Fibroblast of villous mesenchyme (primary cell): ENCODE measurements at regions not wholly inside any gene's neighbourhood (a gene's known extent, or its start where the extent isn't known, plus 50 kb on each side); places are given as distances from the start of the nearest gene placed in this dataset.

ENCODE experiments used
- DNase-seq: peaks from one replicate; pipeline ENCODE4 v3.0.0-alpha.2; 2010; ENCODE audit warnings: low read depth
- H3K4me3 ChIP-seq: 2 replicates; pipeline ENCODE4 v1.5.1; 2011; ENCODE audit warnings: low read depth, mild to moderate bottlenecking, low read length
- TF ChIP-seq, protein P1 (sequence below): IDR thresholded peaks from 2 replicates; pipeline ENCODE4 v1.5.1; 2012; ENCODE audit warnings: low read depth, mild to moderate bottlenecking, low read length; ENCODE audit not compliant: insufficient read depth

DNA sequence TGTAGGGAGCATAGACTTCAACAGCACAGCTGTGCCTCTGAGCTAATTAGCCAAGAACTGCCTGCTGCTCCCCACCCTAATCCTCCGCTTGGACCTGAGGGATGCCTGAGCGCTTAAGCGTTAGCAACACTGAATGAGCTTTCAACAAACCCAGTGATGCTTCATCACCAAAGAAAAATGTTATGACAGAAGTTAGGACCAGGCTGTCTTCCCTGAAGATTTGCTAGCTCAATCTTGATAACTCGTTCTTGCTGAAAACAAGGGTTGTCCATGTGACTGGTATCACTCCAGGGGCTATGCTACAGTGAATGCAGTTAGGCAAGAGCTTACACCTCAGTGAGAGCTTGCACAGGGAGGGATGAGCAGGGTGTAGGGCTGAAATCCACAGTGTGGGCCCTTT lies 190.7 kb upstream of the SIX2 start:
- TF ChIP-seq, protein P1, sequence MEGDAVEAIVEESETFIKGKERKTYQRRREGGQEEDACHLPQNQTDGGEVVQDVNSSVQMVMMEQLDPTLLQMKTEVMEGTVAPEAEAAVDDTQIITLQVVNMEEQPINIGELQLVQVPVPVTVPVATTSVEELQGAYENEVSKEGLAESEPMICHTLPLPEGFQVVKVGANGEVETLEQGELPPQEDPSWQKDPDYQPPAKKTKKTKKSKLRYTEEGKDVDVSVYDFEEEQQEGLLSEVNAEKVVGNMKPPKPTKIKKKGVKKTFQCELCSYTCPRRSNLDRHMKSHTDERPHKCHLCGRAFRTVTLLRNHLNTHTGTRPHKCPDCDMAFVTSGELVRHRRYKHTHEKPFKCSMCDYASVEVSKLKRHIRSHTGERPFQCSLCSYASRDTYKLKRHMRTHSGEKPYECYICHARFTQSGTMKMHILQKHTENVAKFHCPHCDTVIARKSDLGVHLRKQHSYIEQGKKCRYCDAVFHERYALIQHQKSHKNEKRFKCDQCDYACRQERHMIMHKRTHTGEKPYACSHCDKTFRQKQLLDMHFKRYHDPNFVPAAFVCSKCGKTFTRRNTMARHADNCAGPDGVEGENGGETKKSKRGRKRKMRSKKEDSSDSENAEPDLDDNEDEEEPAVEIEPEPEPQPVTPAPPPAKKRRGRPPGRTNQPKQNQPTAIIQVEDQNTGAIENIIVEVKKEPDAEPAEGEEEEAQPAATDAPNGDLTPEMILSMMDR, result no peak
- no peak for DNase-seq

DNA sequence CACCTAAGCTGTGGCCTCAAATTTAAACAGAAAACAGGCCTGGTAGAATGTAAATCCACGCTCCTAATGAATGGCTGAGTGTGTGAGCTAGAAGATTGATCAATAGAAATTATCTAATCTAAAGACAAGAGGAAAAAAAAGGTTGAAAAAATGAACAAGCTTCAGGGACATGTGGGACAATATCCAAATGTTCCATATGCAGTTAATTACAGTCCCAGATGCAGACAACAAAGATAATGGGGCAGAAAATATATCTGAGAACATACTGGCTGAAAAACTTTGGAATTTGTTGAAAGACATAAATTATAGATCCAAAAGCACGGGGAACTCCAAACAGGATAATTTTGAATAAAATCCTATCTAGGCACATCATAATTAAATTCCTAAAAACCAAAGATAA lies 186.7 kb upstream of the SIX2 start:
- H3K4me3 ChIP-seq, result no peak overlapping the region
- DNase-seq, result no peak
- TF ChIP-seq, protein P1, result no peak

More for the DNA sequence above, 190.7 kb upstream of the SIX2 start:
- no peak overlapping the region for H3K4me3 ChIP-seq

DNA sequence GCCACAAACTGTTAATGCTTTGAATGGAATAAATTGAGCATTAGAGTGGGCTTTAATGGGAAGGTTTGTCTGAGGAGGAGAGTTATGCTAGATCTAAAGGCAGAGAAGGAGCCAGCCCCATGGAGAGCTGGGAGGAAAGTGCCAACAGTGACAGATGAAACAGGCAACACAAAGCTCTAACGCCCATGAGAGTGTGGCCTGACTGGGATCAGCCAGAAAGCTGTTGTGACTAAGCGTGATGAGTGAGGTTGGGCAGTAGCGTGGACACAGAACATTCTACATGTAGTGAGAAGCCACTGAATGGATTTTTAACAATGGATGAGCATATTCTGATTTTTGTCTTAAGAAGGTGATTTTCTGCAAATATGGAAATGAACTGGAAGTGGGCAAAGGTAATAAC lies 185.3 kb upstream of the SIX2 start:
- no peak for DNase-seq
- TF ChIP-seq, protein P1, result no peak
- H3K4me3 ChIP-seq, result no peak overlapping the region

DNA sequence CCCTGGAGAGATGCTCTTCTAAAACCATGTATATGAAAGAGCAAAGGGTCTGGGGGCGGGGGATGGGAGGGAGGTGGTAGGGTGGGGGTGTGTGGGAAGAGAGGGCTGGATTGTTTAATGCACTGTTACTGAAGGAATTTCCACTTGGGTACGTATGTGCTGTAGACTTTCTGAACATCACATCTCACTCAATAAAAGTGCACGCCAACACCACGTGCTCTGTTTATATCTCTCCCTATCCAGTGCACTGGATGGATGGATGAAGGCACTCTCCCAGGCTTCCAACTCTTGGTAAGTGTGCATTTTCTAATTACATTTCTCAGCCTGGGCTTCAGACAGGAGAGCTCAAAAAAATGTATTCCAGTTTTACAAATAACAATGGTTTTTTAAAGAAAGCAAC lies 184.3 kb upstream of the SIX2 start:
- H3K4me3 ChIP-seq, result no peak overlapping the region
- TF ChIP-seq, protein P1, result no peak
- no peak for DNase-seq

DNA sequence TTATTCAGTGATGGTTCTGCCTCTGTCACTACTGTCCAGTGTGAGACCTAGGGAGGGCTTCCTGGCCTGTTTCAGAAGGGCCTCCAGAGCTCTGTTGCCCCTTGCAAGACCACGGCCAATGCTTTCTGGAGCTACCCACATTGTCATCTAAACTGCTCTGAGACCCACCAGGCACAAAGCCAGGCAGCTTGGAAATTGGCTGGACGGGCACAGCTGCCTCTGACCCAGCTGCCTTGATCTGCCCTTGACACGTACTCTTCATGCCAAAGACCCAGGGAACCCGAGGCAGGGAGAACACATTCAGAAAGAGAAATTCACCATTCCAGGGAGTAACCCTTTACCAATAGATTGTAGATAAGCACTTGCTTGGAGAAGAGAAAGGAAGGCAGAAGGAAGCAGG lies 183.7 kb upstream of the SIX2 start:
- DNase-seq, result no peak
- TF ChIP-seq, protein P1, result no peak
- H3K4me3 ChIP-seq, result no peak overlapping the region

DNA sequence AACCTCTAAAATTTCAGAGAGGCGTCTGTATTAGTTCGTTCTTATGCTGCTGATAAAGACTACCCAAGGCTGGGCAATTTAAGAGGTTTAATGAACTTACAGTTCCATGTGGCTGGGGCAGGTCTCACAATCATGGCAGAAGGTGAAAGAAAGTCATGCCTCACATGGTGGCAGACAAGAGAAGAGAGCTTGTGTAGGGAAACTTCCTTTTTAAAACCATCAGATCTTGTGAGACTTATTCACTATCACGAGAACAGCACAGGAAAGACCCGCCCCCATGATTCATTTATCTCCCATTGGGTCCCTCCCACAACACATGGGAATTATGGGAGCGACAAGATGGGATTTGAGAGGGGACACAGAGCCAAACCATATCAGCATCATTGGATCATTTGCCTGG lies 183.2 kb upstream of the SIX2 start:
- TF ChIP-seq, protein P1, result no peak
- no peak for DNase-seq
- H3K4me3 ChIP-seq, result no peak overlapping the region

DNA sequence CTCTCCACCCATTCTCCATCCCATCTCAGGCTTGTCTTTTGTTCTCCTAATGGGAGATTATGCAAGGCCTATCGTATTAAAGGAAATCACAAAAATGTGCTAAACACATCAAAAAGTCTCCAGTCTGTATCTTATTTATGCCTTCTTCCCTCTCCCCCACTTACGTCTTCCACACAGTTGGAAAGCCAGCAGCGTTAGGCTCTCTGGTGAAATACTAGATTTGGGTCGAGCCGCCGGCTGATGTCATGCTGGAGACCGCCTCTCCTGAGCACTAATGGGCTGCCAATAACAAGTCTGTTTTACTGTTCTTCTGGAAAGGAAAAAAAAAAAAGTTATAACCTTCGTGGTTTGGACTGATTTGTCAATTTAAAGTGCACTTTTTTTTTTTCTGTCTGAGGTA lies 182.7 kb upstream of the SIX2 start:
- TF ChIP-seq, protein P1, result no peak
- peak; percentile 42 for DNase-seq
- H3K4me3 ChIP-seq, result no peak overlapping the region
